Right lung (tissue), 2 donors: ENCODE measurements at regions not wholly inside any gene's neighbourhood (a gene's known extent, or its start where the extent isn't known, plus 50 kb on each side); places are given as distances from the start of the nearest gene placed in this dataset.
A peak's percentile ranks its signal among the peaks of the same experiment; 100 is the strongest.
"Not testable (repeated sequence)": the region's sequence is repeated elsewhere in the genome, so short reads cannot be mapped to it uniquely, and the experiment has no call there.

Experiments
- DNase-seq, 2 donors: peaks; one replicate each; pipeline ENCODE4 v3.0.0-alpha.2; 2013

DNA sequence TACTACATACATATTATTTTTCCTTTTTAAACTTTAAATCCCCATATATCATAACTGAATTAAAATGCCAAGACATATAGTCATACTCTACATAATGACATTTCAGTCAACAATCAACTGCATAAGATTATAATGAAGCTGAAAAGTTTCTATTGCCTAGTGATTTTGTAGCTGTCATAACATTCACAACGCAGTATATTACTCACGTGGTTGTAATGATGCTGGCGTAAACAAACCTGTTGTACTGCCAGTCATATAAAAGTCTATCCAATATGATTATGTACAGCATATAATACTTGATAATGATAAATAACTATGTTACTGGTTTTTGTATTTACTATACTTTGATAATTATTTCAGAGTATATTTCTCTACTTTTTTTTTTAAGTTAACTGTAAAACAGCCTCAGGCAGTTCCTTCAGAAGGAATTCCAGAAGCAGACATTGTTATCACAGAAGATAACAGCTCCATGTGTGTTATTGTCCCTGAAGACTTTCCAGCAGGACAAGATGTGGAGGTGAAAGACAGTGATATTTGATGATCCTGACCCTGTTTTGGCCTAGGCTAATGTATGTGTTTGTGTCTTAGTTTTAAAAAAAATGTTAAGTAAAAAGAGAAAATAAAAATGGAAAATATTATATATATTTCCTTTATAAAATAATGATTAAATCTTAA is 443.4 kb upstream of the UBE2E2 start:
- no peak for DNase-seq

DNA sequence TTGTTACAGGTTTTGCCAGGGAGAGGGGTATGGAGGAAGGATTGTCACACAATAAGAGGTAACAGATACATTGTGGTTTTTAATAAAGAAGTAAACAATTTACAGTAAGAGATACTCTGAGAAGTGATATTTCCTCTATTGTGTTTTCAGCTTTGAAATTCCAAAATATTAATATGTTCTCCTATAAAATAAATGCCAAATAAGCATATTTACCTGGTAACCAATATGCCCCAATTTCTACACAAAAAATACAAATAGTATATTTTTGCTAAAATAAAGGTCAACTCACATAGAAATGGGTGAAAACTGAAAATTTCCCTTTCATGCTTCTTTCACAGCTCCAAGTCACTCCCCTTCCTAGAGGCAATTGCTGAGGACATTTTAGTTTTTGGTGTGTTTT is 437.4 kb upstream of the UBE2E2 start:
- no peak for DNase-seq

DNA sequence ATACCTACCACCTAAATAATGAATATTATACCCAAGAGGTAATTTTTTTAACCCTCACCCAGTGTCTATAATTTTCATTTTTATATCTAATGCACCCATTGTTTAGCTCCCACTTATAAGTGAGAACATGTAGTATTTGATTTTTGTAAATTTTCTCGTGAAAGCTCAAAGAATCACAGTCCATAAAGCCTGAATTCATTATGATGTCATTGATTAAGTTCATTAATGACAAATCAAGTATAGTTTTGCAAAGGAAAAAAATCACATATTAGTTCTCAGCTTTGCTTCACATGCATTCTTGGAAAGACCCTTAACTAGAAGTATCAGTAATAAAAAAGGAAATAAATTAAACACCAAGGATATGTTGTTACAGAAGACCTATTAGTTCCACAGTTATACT is 425.3 kb upstream of the UBE2E2 start:
- DNase-seq: no peak

DNA sequence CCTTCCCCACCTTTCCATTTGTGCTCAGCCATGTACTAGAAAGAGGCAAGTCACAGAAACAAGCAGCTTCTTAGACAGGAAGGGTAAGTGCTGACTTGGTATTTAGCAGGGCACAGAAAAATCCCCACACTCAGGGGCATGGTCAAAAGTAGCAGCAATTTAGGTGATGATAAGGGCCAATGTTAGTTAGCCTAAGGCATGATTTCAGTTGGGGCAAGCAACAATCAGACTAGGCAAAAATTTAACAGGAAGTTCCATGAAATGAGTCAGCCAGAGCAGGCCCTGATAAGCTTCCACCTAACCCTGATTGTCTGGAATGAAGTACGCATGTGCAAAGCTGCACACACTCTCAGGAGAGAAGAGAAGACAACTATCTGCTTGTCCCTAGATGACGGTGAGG is 423.4 kb upstream of the UBE2E2 start:
- DNase-seq: no peak

DNA sequence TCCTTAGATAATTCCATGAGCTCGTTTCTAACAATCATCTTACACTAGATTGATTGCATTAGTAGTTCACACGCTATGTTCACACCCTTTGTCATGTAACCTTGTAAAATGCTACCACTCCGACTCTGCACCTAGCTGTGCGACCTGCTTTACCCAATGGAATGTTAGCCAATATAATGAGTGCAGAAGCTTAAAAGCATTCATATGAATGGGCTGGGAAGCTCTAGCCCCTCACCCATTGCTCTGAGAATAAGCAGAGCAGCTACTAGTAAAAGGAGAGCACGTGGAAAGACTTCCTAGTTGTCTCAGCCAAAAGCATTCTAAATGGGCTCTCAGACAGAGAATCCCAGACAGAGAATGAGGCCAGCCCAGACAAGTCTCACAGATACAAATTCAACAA is 410.6 kb upstream of the UBE2E2 start:
- DNase-seq: no peak

DNA sequence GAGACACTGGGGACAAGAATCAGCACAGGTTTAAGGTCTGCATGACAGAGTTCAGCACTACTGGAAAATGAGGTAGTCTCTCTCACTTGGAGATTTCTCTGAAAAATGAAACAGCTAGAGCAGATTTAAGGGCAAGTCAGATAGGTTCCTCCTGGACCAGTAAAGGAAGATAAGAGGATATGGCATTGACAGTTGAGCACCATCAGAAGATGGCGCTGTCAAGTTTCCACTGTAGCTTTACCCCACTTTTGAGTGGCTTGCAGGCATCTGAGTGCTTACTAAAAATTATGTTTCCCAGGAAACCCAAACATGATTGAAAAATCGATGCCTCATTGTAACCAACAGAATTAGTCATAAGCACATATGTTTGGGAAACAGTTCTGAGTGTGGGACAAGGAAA is 407.2 kb upstream of the UBE2E2 start:
- DNase-seq: no peak

DNA sequence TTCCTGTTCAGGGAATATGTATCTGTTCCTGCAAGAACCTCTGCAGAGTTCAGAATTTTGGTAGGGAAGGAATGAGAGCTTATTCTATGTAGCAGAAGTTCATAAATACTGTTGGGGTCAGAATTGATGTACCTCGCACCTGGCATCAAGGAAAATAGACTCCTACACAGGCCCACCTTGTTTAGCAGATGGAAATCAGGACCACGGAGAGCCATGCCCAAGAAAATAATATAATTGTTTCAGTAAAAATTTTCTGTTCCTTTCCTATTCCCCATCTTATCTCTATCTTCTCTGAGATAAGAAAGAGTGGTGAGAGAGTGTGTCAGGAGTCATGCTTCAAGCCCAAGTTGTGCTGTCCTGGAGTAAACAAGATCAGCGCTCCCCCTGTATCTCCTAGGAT is 404.7 kb upstream of the UBE2E2 start:
- no peak for DNase-seq

DNA sequence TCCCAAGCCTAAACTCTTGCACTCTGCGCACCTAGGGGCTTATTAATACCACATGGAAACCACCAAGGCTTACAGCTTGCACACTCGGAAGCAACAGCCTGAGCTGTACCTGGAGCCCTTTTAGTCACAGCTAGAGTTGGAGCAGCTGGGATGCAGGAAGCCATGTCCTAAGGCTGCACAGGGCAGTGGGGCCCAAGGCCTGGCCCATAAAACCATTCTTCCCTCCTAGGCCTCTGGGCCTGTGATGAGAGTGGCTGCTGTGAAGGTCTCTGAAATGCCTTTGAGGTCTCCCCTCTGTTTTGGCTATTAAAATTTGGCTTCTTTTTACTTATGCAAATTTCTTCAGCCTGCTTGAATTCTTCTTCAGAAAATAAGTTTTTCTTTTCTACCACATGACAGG is 383.9 kb upstream of the UBE2E2 start:
- DNase-seq: no peak

DNA sequence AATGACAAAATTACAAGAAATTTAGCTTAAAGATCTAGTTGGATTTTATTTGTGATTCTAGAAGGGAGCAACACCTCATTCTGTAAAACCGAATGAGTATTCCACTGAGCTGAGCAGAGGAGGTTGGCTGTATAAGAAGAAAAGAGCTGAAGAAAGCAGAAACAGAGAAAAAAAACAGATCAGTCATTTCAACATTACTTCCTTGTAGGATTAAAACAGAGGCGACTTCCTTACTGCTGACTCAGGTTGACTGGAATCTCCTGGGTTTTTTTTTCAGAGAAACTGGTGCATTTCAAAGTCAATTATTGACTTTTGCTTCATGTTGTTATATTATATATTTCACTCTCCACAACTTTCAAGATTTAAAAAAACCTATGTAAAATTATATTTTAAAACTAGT is 368.1 kb upstream of the UBE2E2 start:
- no peak for DNase-seq

DNA sequence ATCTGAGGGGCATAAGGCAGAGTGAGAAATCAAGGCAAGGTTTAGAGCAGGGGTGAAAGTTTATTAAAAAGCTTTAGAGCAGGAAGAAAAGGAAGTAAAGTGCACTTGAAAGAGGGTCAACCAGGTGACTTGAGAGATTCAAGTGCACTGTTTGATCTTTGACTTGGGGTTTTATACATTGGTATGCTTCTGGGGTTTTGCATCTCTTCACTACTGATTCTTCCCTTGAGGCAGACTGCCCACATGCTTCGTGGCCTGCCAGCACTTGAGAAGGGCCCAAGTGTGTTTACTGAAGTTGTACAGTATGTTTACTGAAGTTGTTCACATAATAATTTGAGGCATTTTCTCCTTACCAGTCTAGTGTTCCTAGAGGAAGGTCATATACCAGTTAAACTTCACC is 367.0 kb upstream of the UBE2E2 start:
- peak; percentile 46 to 49 for DNase-seq

DNA sequence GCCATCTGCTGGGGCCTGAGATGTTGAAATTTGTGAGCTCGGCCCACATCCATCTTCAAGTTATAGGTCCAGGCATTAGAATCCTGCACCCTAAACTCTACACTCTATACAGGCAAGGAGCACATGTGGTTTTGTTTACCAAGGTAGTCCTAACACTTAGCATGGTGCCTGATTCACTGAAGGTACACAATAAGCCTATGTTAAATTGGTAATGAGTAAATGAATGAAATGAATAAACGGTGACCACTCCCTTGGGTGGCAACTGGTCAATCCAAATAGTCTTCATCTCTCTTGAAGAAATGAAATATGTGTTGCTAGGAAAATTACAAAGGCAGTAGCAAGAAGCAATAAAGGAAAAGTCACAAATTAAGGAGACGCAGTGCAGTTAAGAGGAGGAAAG is 359.3 kb upstream of the UBE2E2 start:
- DNase-seq: no peak

DNA sequence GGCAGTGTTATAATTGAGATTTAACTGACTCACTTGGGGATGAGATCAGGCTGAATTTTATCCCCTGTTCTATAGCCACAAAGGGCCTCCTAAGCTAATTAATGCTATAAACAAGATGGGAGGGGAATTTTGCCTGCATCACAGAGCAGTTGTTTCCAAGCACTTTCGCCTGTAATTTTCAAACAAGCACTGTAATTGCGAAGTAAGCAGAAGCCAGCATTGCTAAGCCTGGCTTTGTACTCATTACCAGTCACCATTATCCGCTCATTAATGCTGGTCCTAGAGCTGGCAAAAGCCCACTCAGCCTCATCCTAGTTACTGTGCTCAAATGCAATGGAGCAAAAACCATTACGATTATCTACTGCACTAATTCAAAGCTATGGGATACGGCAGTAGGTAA is 356.6 kb upstream of the UBE2E2 start:
- DNase-seq: no peak

DNA sequence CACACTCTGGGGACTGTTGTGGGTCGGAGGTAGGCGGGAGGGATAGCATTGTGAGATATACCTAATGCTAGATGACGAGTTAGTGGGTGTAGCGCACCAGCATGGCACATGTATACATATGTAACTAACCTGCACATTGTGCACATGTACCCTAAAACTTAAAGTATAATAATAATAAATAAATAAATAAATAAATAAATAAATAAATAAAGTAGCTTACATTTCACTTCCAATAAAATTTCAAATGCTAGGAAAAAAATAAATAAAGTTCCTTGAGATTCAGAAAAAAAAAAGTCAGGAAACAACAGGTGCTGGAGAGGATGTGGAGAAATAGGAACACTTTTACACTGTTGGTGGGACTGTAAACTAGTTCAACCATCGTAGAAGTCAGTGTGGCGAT is 353.5 kb upstream of the UBE2E2 start:
- not testable (repeated sequence) for DNase-seq

DNA sequence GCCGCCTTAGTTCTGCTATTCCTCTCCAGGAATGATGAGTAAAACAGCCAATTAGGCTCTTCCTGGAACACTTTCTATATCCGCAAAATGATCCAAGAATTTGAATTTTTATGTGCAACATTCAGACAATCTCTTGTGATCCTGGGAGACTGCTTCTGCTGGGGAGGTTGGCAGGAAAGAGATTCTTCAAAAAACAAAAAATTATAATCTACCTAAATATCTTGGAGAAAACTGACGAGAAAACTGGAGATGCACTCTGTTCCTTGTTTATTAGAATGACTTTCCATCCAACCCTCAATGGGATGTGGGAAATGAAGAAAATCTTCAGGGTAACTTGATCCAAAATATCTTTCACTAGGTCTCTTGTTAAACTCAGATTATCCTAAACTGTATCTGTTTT is 346.3 kb upstream of the UBE2E2 start:
- DNase-seq: no peak

DNA sequence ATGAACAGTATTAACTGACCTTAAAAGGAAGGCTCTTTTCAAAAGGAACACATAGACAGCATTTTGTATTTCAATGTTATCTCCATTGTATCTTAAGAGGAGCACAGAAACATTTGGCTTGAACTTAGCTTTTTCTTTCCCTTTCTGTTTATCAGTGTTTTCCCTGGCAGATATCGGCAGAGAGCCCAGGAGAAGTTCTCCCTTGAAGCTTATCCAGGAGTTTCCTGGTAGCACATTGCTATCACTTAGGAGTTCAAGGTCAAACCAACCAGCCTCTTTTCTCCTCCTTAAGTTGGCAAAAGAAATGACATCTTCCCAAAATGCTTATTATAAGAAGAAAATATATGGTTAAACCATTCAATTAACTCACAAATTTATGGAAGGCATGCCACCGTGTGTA is 344.6 kb upstream of the UBE2E2 start:
- no peak for DNase-seq

DNA sequence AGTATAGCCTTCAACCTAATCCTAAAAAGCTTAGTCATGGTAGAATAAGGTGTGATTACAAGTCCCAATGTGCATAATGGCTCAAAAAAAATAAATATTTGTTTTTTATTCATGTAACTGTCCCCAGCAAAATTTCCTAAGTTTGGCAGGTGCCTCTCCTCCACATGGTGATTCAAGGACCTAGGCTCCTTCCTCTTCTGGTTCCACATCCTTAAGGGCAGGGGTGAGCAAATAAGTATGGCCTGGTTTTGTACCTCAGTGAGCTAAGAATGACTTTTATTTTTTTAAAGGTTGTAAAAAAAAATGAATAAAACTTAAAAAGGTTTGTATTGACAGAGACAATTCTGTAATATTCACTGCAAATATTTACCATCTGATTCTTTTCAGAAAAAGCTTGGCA is 343.5 kb upstream of the UBE2E2 start:
- no peak for DNase-seq

DNA sequence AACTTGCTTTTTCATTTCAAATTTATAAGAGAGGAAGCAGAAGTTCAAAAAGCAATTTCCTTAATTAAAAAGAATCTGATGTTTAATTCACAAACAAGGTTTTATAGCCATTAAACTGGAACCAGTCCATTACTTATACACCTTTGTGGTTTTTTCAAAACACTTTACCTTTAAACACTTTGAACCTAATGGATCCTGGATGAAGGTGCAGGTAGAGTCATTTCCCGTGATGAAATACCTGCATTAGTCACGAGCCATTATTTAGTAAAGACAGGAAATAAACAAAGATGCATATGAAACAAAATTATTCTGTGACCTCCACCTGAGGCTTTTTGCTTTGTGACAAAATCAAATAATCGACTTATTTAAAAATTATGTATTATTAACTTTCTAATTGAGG is 341.7 kb upstream of the UBE2E2 start:
- DNase-seq: no peak

DNA sequence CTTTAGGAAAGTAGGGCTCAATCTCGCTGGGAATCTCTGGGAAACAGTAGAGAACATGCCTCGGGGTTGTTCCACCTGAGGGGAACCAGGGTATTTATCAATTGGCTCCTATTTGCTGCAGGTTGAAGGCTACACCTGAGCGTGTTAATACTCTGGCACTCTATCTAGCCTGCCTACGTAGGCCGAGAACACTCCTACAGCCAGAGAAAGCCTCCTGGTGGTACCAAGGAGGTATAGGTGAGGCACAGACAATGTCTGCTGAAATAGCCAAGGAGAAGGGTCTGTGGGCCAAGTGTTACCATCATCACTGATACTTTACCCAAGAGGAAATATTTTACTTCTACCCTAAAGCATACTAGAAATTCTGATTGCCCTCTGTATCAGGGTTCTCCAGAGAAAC is 341.0 kb upstream of the UBE2E2 start:
- DNase-seq: no peak

DNA sequence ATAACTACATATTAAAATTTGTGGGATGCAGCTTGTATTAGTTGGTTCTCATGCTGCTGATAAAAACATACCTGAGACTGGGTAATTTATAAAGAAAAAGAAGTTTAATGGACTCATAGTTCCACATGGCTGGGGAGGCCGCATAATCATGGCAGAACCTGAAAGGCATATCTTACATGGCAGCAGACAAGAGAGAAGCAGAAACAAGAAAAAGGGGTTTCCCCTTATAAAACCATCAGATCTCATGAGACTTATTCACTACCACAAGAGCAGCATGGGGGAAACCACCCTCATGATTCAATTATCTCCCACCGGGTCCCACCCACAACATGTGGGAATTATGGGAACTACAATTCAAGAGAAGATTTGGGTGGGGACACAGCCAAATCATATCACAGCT is 320.3 kb upstream of the UBE2E2 start:
- not testable (repeated sequence) for DNase-seq

DNA sequence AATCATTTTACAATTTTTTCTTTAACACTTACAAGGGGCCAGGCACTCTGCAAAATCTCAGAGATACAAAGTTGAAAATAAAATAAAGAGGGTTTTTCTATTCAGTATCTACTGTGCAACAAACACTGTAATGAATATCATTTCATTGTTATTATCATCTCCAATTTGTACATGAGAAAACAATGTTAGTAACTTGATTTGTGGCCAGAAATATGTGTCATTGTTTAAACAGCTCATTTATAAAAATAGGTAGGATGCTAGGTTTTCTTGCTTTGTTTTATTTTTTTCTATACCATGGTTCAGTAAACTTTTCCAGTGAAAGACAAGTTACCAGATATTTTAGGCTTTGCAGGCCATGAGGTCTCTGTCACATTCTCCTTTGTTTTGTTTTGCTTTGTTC is 318.1 kb upstream of the UBE2E2 start:
- no peak for DNase-seq

DNA sequence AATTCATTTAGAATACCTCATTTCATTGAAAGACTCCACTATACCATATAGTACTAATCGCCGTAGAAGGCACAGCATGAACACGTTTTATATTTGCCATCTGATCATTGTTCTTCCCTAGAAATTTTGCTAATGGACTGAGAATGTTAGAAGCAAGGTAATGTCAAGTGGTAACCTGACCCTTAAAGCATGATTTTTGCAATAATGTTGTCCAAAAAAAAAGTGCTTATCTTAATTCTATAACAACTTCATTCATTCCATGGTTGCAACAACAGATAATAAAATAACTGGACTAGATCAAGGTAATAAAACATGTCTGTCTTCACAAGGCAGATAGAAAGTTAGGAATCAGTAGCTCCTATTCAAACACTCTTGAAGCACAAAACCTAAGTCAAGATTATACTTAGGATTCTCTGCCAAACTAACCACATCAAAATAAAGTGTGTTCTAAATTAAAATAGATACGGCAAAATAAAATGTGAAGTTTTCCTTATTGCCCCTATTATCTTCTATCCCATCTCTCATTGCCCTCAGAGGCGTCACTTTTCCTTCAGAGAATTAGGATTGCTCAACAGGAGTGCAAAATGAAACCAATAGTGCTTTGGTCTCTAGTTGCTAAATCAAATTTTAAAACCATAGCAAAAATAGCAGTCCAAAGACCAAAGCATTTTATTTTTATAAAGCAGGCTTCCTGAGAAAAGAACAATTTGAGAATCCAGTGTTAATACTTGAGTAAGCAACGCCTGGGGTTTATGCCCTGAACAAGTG is 317.4 kb upstream of the UBE2E2 start:
- DNase-seq: no peak

DNA sequence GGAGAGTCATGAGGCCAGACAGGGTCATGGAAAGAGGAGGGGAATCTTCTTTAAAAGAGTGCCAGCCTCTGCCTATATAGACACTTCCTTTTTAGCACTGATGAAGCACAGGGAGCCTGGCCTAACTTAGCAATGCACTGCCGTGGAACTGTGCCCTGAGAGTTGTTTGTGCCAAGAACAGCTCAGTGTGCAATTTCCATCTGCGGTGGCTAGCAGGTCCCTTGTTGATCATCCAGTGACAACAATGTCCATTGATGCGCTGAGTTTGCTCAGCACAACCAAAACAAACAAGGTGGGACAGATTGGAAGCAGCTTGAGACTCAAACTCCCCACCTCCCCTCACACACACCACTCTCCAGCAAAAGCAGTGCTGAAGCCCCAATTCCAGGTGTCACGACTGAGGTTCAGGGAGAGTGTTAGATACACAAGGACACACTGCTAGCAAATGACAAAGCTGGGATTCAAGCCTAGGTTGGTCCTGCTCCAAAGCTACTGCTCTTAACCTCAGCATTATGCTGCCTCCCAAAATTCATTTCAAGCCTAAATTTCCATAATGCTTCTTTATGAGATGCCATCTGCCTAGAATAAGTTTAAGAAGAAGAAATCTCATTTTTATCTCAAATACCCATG is 316.6 kb upstream of the UBE2E2 start:
- DNase-seq: no peak

DNA sequence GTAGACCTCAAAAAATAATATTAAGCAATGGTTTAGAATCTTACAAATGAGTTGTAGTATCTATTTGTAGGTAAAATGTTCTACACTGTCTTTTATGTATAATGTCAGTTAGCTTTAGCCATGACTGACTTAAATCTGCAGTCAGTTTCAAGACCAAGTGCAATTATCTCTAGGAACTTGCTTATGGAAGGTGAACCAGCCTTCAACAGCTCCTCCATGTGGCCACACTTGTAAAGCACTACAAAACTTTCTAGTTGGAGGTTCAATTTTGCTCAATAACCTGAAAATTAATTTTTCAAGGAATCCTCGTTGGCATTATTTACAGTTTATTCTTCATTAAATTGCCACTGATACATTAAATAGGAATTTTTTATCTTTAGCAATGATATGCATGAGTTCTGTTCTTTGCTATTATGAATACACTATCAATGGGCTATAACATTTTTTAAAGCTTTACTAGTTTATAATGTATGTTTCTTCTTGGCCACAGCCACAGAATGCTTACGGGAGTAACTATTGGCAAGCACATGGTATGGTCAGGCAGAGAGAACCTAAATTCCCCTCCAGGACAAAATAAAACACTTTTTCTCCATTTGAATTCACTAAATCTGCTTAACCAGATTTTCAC is 315.3 kb upstream of the UBE2E2 start:
- no peak for DNase-seq
